H1 (cell line): ENCODE measurements at regions not wholly inside any gene's neighbourhood (a gene's known extent, or its start where the extent isn't known, plus 50 kb on each side); places are given as distances from the start of the nearest gene placed in this dataset.

Experiments
- CTCF ChIA-PET: fragments of 300-600 bp; sonication (Branson Sonifier 250); formaldehyde crosslinking; loops from one replicate; lab custom pipeline; 2021; ENCODE audit not compliant: partially characterized antibody; lab: Charles Lee
- POLR2A ChIA-PET: fragments of 300-600 bp; sonication (Branson Sonifier 250); formaldehyde crosslinking; loops from one replicate; lab custom pipeline; 2021; ENCODE audit warnings: inconsistent platforms; ENCODE audit not compliant: partially characterized antibody; lab: Charles Lee
- DNase-seq, 2 experiments: peaks; one replicate each; pipeline versions ENCODE4 v3.0.0 to v3.0.0-alpha.2; 2010 to 2022; ENCODE audit warnings: low spot score in 2 of 2, low read depth in 1 of 2, mixed read lengths in 1 of 2
- FAIRE-seq: peaks from 2 replicates; lab custom pipeline; 2011; peaks lifted over from hg19 to GRCh38; lab: Jason Lieb, UNC
- H2AFZ ChIP-seq: 2 replicates; pipeline ENCODE4 v1.8.1; 2012; ENCODE audit warnings: low read length, inconsistent platforms
- H2AK5ac ChIP-seq: 2 replicates; pipeline ENCODE4 v1.6.1; 2013; ENCODE audit warnings: low read depth, low read length
- H2BK120ac ChIP-seq: replicated peaks from 2 replicates; pipeline ENCODE3; 2013; ENCODE audit warnings: low read depth, low read length, inconsistent platforms
- H2BK12ac ChIP-seq: 2 replicates; pipeline ENCODE4 v1.6.1; 2013; ENCODE audit warnings: low read depth, low read length
- H2BK15ac ChIP-seq: 2 replicates; pipeline ENCODE4 v1.6.1; 2013; ENCODE audit warnings: low read length
- H2BK20ac ChIP-seq: 2 replicates; pipeline ENCODE4 v1.6.1; 2013; ENCODE audit warnings: low read length
- H2BK5ac ChIP-seq: 2 replicates; pipeline ENCODE4 v1.6.1; 2013; ENCODE audit warnings: low read depth, low read length
- H3K14ac ChIP-seq: 2 replicates; pipeline ENCODE4 v1.6.1; 2013; ENCODE audit warnings: inconsistent platforms; ENCODE audit not compliant: insufficient read length
- H3K18ac ChIP-seq: 2 replicates; pipeline ENCODE4 v1.6.1; 2013; ENCODE audit warnings: low read length; ENCODE audit errors: extremely low read depth
- H3K23ac ChIP-seq: 2 replicates; pipeline ENCODE4 v1.6.1; 2013; ENCODE audit warnings: inconsistent platforms; ENCODE audit not compliant: insufficient read length
- H3K23me2 ChIP-seq: 2 replicates; pipeline ENCODE4 v1.6.1; 2013; ENCODE audit warnings: low read depth, low read length
- H3K27ac ChIP-seq: 2 replicates; pipeline ENCODE4 v1.6.1; 2011; ENCODE audit warnings: low read depth, low read length, inconsistent platforms
- H3K27me3 ChIP-seq, 4 experiments: replicated peaks in 1 of 4; 1 replicate in 1 of 4; 2 replicates in 3 of 4; pipeline versions ENCODE4 v1.6.1 to v1.8.1; 2011 to 2013; ENCODE audit warnings: low read length in 3 of 4, mild to moderate bottlenecking in 3 of 4, inconsistent platforms in 2 of 4, mixed read lengths in 2 of 4, moderate library complexity in 1 of 4; ENCODE audit not compliant: control insufficient read depth in 3 of 4, insufficient read depth in 3 of 4; ENCODE audit errors: extremely low read depth in 1 of 4
- H3K36me3 ChIP-seq, 4 experiments: 2 replicates each; pipeline versions ENCODE4 v1.6.1 to v1.8.1; 2011 to 2013; ENCODE audit warnings: mild to moderate bottlenecking in 4 of 4, low read length in 3 of 4, moderate library complexity in 2 of 4, control low read depth in 1 of 4, inconsistent platforms in 1 of 4; ENCODE audit not compliant: insufficient read depth in 4 of 4, control insufficient read depth in 2 of 4
- H3K4ac ChIP-seq: replicated peaks from 2 replicates; pipeline ENCODE3; 2013; ENCODE audit warnings: low read length, low read depth, mixed read lengths, inconsistent platforms; ENCODE audit not compliant: insufficient read length
- H3K4me1 ChIP-seq, 4 experiments: replicated peaks in 1 of 4; 1 replicate in 1 of 4; 2 replicates in 3 of 4; pipeline versions ENCODE4 v1.6.1 to v1.8.1; 2011 to 2013; ENCODE audit warnings: low read length in 3 of 4, inconsistent platforms in 2 of 4, mixed read lengths in 1 of 4; ENCODE audit not compliant: insufficient read depth in 4 of 4, control insufficient read depth in 3 of 4
- H3K4me2 ChIP-seq, 2 experiments: 2 replicates each; pipeline versions ENCODE4 v1.6.1 to v1.8.1; 2011 to 2013; ENCODE audit warnings: low read depth in 2 of 2, low read length in 2 of 2, control low read depth in 1 of 2, inconsistent platforms in 1 of 2, mild to moderate bottlenecking in 1 of 2; ENCODE audit not compliant: insufficient read depth in 1 of 2
- H3K4me3 ChIP-seq, 4 experiments: fragments of 200-600, 300-600 bp in 1 of 4; sonication (generic), shearing (Covaris generic), sonication (Bioruptor Twin) in 1 of 4; 2 replicates each; pipeline versions ENCODE4 v1.5.1 to v1.8.1; 2011 to 2016; ENCODE audit warnings: low read length in 4 of 4, low read depth in 3 of 4, control low read depth in 2 of 4, inconsistent platforms in 2 of 4, mild to moderate bottlenecking in 2 of 4, mixed read lengths in 1 of 4, moderate library complexity in 1 of 4; ENCODE audit not compliant: insufficient read depth in 2 of 4; ENCODE audit errors: extremely low read depth in 1 of 4
- H3K56ac ChIP-seq: replicated peaks from 2 replicates; pipeline ENCODE3; 2013; ENCODE audit warnings: low read depth, mild to moderate bottlenecking, mixed read lengths, low read length, inconsistent platforms; ENCODE audit not compliant: insufficient read length
- H3K79me1 ChIP-seq: 2 replicates; pipeline ENCODE4 v1.6.1; 2013; ENCODE audit warnings: low read depth, low read length, control low read depth
- H3K79me2 ChIP-seq, 2 experiments: 2 replicates each; pipeline versions ENCODE4 v1.6.1 to v1.8.1; 2012 to 2013; ENCODE audit warnings: low read length in 2 of 2, mild to moderate bottlenecking in 2 of 2, inconsistent platforms in 1 of 2; ENCODE audit not compliant: insufficient read depth in 2 of 2, control insufficient read depth in 1 of 2
- H3K9ac ChIP-seq, 4 experiments: replicated peaks in 1 of 4; 1 replicate in 1 of 4; 2 replicates in 3 of 4; pipeline versions ENCODE4 v1.6.1 to v1.8.1; 2011 to 2013; ENCODE audit warnings: low read depth in 3 of 4, low read length in 3 of 4, control low read depth in 2 of 4, mild to moderate bottlenecking in 2 of 4, moderate library complexity in 2 of 4, inconsistent platforms in 1 of 4; ENCODE audit errors: extremely low read depth in 1 of 4
- H3K9me3 ChIP-seq, 2 experiments: 2 replicates each; pipeline versions ENCODE4 v1.6.1 to v1.8.1; 2012 to 2013; ENCODE audit warnings: mild to moderate bottlenecking in 2 of 2, moderate library complexity in 2 of 2, control low read depth in 1 of 2, inconsistent platforms in 1 of 2, low read depth in 1 of 2, low read length in 1 of 2, mixed read lengths in 1 of 2; ENCODE audit not compliant: insufficient read depth in 2 of 2
- H4K20me1 ChIP-seq, 2 experiments: replicated peaks in 1 of 2; 2 replicates each; pipeline versions ENCODE3 to v1.8.1; 2011 to 2013; ENCODE audit warnings: inconsistent platforms in 2 of 2, low read length in 2 of 2, mild to moderate bottlenecking in 1 of 2; ENCODE audit not compliant: insufficient read depth in 2 of 2, control insufficient read depth in 1 of 2
- H4K5ac ChIP-seq: 2 replicates; pipeline ENCODE4 v1.6.1; 2013; ENCODE audit warnings: low read length, low read depth, mixed read lengths, inconsistent platforms; ENCODE audit not compliant: insufficient read length
- H4K8ac ChIP-seq: 2 replicates; pipeline ENCODE4 v1.8.0; 2013; ENCODE audit warnings: mild to moderate bottlenecking, moderate library complexity, low read length, inconsistent platforms; ENCODE audit not compliant: insufficient read depth; ENCODE audit errors: extremely low read depth
- H4K91ac ChIP-seq: replicated peaks from 2 replicates; pipeline ENCODE3; 2013; ENCODE audit warnings: low read length, mixed read lengths, inconsistent platforms; ENCODE audit not compliant: insufficient read length
- CBX5 ChIP-seq: fragments of 300-800, 300-1000 bp; sonication (generic); IDR thresholded peaks from 2 replicates; pipeline ENCODE4 v1.7.1; 2016; ENCODE audit warnings: antibody characterized with exemption, low read length, low read depth
- EGR1 ChIP-seq: IDR thresholded peaks from 2 replicates; pipeline ENCODE4 v1.6.1; 2011; ENCODE audit warnings: low read depth, low read length, borderline replicate concordance
- EP300 ChIP-seq, 2 experiments: IDR thresholded peaks; 1 replicate in 1 of 2; 2 replicates in 1 of 2; pipeline ENCODE4 v1.6.1; 2011 to 2012; ENCODE audit warnings: low read depth in 2 of 2, low read length in 2 of 2, mild to moderate bottlenecking in 2 of 2, borderline replicate concordance in 1 of 2, inconsistent platforms in 1 of 2, moderate library complexity in 1 of 2
- FOSL1 ChIP-seq: IDR thresholded peaks from 2 replicates; pipeline ENCODE4 v1.6.1; 2011; ENCODE audit warnings: mild to moderate bottlenecking, low read depth, low read length, moderate library complexity; ENCODE audit not compliant: insufficient read depth
- KDM5A ChIP-seq: fragments of 200-600 bp; IDR thresholded peaks from 2 replicates; pipeline ENCODE4 v1.7.1; 2012; ENCODE audit warnings: mild to moderate bottlenecking, low read length, inconsistent platforms, mixed read lengths
- MAFK ChIP-seq: IDR thresholded peaks from 2 replicates; pipeline ENCODE4 v1.6.1; 2012; ENCODE audit warnings: low read depth, mild to moderate bottlenecking, improper control_type of control experiment, low read length
- NRF1 ChIP-seq: IDR thresholded peaks from 2 replicates; pipeline ENCODE4 v1.6.1; 2011; ENCODE audit warnings: mild to moderate bottlenecking, low read depth, low read length, improper control_type of control experiment
- RFX5 ChIP-seq: IDR thresholded peaks from 2 replicates; pipeline ENCODE4 v1.6.1; 2011; ENCODE audit warnings: low read depth, low read length, improper control_type of control experiment, borderline replicate concordance
- SIN3A ChIP-seq, 2 experiments: IDR thresholded peaks in 1 of 2; conservative IDR thresholded peaks in 1 of 2; 2 replicates each; pipeline ENCODE4 v1.6.1; 2011 to 2012; ENCODE audit warnings: low read length in 2 of 2, improper control_type of control experiment in 1 of 2, low read depth in 1 of 2, mild to moderate bottlenecking in 1 of 2
- SIX5 ChIP-seq: IDR thresholded peaks from 2 replicates; pipeline ENCODE4 v1.6.1; 2011; ENCODE audit warnings: mild to moderate bottlenecking, low read depth, low read length
- TBP ChIP-seq: IDR thresholded peaks from 2 replicates; pipeline ENCODE4 v1.6.1; 2011; ENCODE audit warnings: low read depth, low read length, improper control_type of control experiment
- TEAD4 ChIP-seq: IDR thresholded peaks from 2 replicates; pipeline ENCODE4 v1.6.1; 2012; ENCODE audit warnings: low read depth, low read length, inconsistent platforms, mixed read lengths
- WGBS, 2 experiments: shearing (Covaris generic) in 1 of 2; methylation state at CpG; one replicate each; pipeline versions ENCODE4 v1.1.6 to v1.1.7; 2013 to 2015; ENCODE audit warnings: low lambda C conversion rate in 2 of 2, mixed read lengths in 2 of 2, inconsistent platforms in 1 of 2, low coverage in 1 of 2, missing lambda C conversion rate in 1 of 2; ENCODE audit not compliant: insufficient replicate concordance in 2 of 2, insufficient coverage in 1 of 2, insufficient read length in 1 of 2; ENCODE audit errors: extremely low coverage in 1 of 2, missing lambda C conversion rate in 1 of 2; 5-methylcytosine and 5-hydroxymethylcytosine counted together

- no peak overlapping the region for H2BK15ac ChIP-seq
- H4K5ac ChIP-seq, result no peak overlapping the region
- TF ChIP-seq TBP (no peak), EP300 (IDR thresholded peaks at IDR 0.05; ENCODE audit: borderline replicate concordance in 1 of 2, low read depth in 2 of 2, low read length in 2 of 2) (no peak), NRF1 (no peak), RFX5 (no peak), SIN3A (conservative IDR thresholded peaks at IDR 0.05 in 1 of 2, IDR thresholded peaks at IDR 0.05 in 1 of 2; ENCODE audit: low read depth in 1 of 2, low read length in 2 of 2) (no peak), EGR1 (no peak), FOSL1 (no peak), KDM5A (no peak), SIX5 (no peak), MAFK (no peak), CBX5 (no peak), TEAD4 (no peak)
- TF ChIP-seq, all 59 proteins: peak for 0
- DNase-seq (no peak), FAIRE-seq (no peak)
- no peak overlapping the region for H3K27ac ChIP-seq
- no peak overlapping the region for H2AFZ ChIP-seq
- no peak overlapping the region for H3K56ac ChIP-seq
- no peak overlapping the region for H3K18ac ChIP-seq
- H3K4me2 ChIP-seq, result no peak overlapping the region
- CTCF ChIA-PET, result interaction anchor here (1.0 kb wide), 1 partner anchor 18 kb away, joined by 3 read pairs; no protein-coding TSS in a partner anchor
- peaks cover 5 to 10% of the 10 kb centered on the region in 2 experiments; a peak in 3 of 4 replicates for H3K9me3 ChIP-seq
- H2BK120ac ChIP-seq, result no peak overlapping the region
- H3K9ac ChIP-seq, result no peak overlapping the region
- H3K4ac ChIP-seq, result no peak overlapping the region
- no peak overlapping the region for H2BK5ac ChIP-seq
- H2BK12ac ChIP-seq, result no peak overlapping the region
- no peaks in the 10 kb centered on the region for H4K20me1 ChIP-seq
- H4K8ac ChIP-seq, result no peak overlapping the region
- H3K36me3 ChIP-seq, result no peaks in the 10 kb centered on the region
- H2AK5ac ChIP-seq, result no peak overlapping the region
- no peak overlapping the region for H3K4me3 ChIP-seq
- H3K79me2 ChIP-seq, result no peaks in the 10 kb centered on the region
- H3K23ac ChIP-seq, result no peak overlapping the region
- H3K79me1 ChIP-seq, result no peaks in the 10 kb centered on the region
- H3K4me1 ChIP-seq, result no peaks in the 10 kb centered on the region
- WGBS, 2 experiments, result 84% methylated on average over 3 of the region's 3 CpGs; no CpG with 5 or more reads in 1 of the 2 experiments
- no peaks in the 10 kb centered on the region for H3K27me3 ChIP-seq
- no peaks in the 10 kb centered on the region for H3K23me2 ChIP-seq
- H4K91ac ChIP-seq, result no peak overlapping the region
- H2BK20ac ChIP-seq, result no peak overlapping the region
- POLR2A ChIA-PET, result no interaction called here
- no peak overlapping the region for H3K14ac ChIP-seq
These were observed 966.6 kb upstream of the SLIT2 start for GRCh38 chr4:19285146-19285545.
